ENCODE measurements at regions not wholly inside any gene's neighbourhood (a gene's known extent, or its start where the extent isn't known, plus 50 kb on each side); places are given as distances from the start of the nearest gene placed in this dataset.

DNA sequence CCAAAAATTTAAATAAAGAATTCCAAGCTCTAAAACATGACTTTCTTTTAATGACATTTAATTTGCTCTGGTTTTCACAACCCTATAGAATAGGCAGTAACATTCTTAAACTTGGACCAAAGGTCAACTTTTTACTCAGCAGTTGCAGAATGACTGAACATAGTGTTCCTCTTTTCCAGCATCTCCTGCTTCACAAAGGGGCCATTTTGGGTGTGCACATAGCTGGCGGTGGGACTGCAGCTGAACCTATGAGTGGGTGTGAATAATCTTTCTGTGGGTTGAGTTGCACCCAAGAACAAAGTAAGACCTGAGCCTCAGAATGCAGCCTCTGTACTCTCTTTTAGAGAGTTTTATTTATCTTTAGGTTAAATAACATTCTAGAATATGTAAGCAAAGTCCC, 96.9 kb upstream of the HAPLN1 start:
- no peaks in the 10 kb centered on the region for H3K27me3 ChIP-seq (ENCODE audit: low read length)
- H3K27ac ChIP-seq (ENCODE audit: low read length), result no peak overlapping the region
- ChIA-PET POLR2A (ENCODE audit: unreplicated experiment) (no interaction called here), CTCF (no interaction called here)
- H3K79me2 ChIP-seq (ENCODE audit: low read length), result no peaks in the 10 kb centered on the region
- no peak overlapping the region for H3K9ac ChIP-seq (ENCODE audit: low read length)
- DNase-seq (no peak), ATAC-seq (no peak)
- no peaks in the 10 kb centered on the region for H3F3A ChIP-seq (ENCODE audit: low read length, unreplicated experiment)
- BruUV-seq (replicated peaks), result no TSS peak
- H3K4me3 ChIP-seq (ENCODE audit: low read length), result no peak overlapping the region
- H3K9me2 ChIP-seq (replicated peaks; ENCODE audit: low read length), result no peaks in the 10 kb centered on the region
- no peaks in the 10 kb centered on the region for H4K20me1 ChIP-seq (ENCODE audit: low read length)
- H3K4me2 ChIP-seq (ENCODE audit: low read length), result no peak overlapping the region
- intact Hi-C loops (cut with micrococcal nuclease), result no loop called here
- H3K4me1 ChIP-seq (ENCODE audit: insufficient read depth, low read length), result no peaks in the 10 kb centered on the region
- no peaks in the 10 kb centered on the region for H3K9me3 ChIP-seq (ENCODE audit: low read length)
- no peaks in the 10 kb centered on the region for H3K36me3 ChIP-seq (ENCODE audit: low read depth, low read length)
- H2AFZ ChIP-seq (ENCODE audit: low read length), result no peak overlapping the region
- TF ChIP-seq, protein P1, sequence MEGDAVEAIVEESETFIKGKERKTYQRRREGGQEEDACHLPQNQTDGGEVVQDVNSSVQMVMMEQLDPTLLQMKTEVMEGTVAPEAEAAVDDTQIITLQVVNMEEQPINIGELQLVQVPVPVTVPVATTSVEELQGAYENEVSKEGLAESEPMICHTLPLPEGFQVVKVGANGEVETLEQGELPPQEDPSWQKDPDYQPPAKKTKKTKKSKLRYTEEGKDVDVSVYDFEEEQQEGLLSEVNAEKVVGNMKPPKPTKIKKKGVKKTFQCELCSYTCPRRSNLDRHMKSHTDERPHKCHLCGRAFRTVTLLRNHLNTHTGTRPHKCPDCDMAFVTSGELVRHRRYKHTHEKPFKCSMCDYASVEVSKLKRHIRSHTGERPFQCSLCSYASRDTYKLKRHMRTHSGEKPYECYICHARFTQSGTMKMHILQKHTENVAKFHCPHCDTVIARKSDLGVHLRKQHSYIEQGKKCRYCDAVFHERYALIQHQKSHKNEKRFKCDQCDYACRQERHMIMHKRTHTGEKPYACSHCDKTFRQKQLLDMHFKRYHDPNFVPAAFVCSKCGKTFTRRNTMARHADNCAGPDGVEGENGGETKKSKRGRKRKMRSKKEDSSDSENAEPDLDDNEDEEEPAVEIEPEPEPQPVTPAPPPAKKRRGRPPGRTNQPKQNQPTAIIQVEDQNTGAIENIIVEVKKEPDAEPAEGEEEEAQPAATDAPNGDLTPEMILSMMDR (conservative IDR thresholded peaks at IDR 0.05; ENCODE audit: low read depth, low read length), result no peak
- TF ChIP-seq EZH2phosphoT487 (IDR thresholded peaks at IDR 0.05; ENCODE audit: borderline replicate concordance, low read length) (no peak), EZH2 (IDR thresholded peaks at IDR 0.05; ENCODE audit: low read length, unreplicated experiment) (no peak)

DNA sequence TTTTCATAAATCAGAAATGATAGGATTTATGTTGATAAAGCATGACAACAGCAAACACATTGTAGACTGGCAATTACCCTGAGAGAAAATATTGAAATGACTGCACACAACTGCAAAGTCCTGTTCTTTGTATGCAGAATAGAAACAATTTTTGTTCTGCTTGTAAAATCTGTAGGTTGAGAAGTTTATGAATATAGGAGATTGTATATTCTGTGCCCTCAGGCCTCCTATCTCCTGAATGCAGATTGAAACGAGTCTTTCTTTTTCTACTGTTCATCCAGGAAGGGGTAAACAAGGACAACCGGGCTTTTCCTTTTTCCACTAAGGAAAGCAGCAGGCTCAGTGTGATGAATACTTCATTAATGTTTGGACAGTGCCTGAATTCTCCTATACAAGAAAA, 95.0 kb upstream of the HAPLN1 start:
- Histone ChIP-seq H3K9me3 (ENCODE audit: low read length) (no peaks in the 10 kb centered on the region), H3K36me3 (ENCODE audit: low read depth, low read length) (no peaks in the 10 kb centered on the region), H3F3A (ENCODE audit: low read length, unreplicated experiment) (no peaks in the 10 kb centered on the region), H3K79me2 (ENCODE audit: low read length) (no peaks in the 10 kb centered on the region), H3K9me2 (replicated peaks; ENCODE audit: low read length) (no peaks in the 10 kb centered on the region), H2AFZ (ENCODE audit: low read length) (no peak overlapping the region), H3K4me2 (ENCODE audit: low read length) (no peak overlapping the region), H4K20me1 (ENCODE audit: low read length) (no peaks in the 10 kb centered on the region), H3K9ac (ENCODE audit: low read length) (no peak overlapping the region), H3K27ac (ENCODE audit: low read length) (no peak overlapping the region), H3K27me3 (ENCODE audit: low read length) (no peaks in the 10 kb centered on the region), H3K4me3 (ENCODE audit: low read length) (no peak overlapping the region), H3K4me1 (ENCODE audit: insufficient read depth, low read length) (no peaks in the 10 kb centered on the region)
- DNase-seq (no peak), ATAC-seq (no peak)
- intact Hi-C loops (cut with micrococcal nuclease), result no loop called here
- TF ChIP-seq EZH2phosphoT487 (IDR thresholded peaks at IDR 0.05; ENCODE audit: borderline replicate concordance, low read length) (no peak), EZH2 (IDR thresholded peaks at IDR 0.05; ENCODE audit: low read length, unreplicated experiment) (no peak)
- TF ChIP-seq, protein P1 (conservative IDR thresholded peaks at IDR 0.05; ENCODE audit: low read depth, low read length), result no peak
- ChIA-PET CTCF (no interaction called here), POLR2A (ENCODE audit: unreplicated experiment) (no interaction called here)
- no TSS peak for BruUV-seq (replicated peaks)

DNA sequence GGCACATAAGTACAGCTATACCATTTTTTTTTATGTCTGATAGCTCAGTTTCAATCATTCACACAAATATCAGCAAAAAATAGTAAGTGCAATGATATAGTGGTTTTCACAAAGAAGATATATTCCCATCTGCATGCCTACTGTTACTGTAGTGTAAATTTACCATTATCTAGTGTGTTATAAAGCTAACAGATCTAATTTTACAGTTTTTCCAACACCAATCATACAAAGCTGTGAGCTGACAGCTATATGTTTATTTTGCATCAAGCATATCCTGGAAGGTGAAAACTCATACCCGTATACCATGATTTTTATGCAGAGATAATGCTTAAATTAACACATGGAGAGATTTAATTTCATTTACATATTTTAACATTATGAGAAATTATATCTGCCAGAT, 89.9 kb upstream of the HAPLN1 start:
- Histone ChIP-seq H3K27me3 (ENCODE audit: low read length) (no peaks in the 10 kb centered on the region), H3F3A (ENCODE audit: low read length, unreplicated experiment) (no peaks in the 10 kb centered on the region), H2AFZ (ENCODE audit: low read length) (no peak overlapping the region), H3K4me2 (ENCODE audit: low read length) (no peak overlapping the region), H3K9me2 (replicated peaks; ENCODE audit: low read length) (no peaks in the 10 kb centered on the region), H3K36me3 (ENCODE audit: low read depth, low read length) (no peaks in the 10 kb centered on the region), H3K27ac (ENCODE audit: low read length) (no peak overlapping the region), H3K9me3 (ENCODE audit: low read length) (no peaks in the 10 kb centered on the region), H3K4me1 (ENCODE audit: insufficient read depth, low read length) (no peaks in the 10 kb centered on the region), H3K9ac (ENCODE audit: low read length) (no peak overlapping the region), H3K4me3 (ENCODE audit: low read length) (no peak overlapping the region), H4K20me1 (ENCODE audit: low read length) (no peaks in the 10 kb centered on the region), H3K79me2 (ENCODE audit: low read length) (no peaks in the 10 kb centered on the region)
- ATAC-seq (no peak), DNase-seq (no peak)
- TF ChIP-seq, protein P1 (conservative IDR thresholded peaks at IDR 0.05; ENCODE audit: low read depth, low read length), result no peak
- TF ChIP-seq EZH2 (IDR thresholded peaks at IDR 0.05; ENCODE audit: low read length, unreplicated experiment) (no peak), EZH2phosphoT487 (IDR thresholded peaks at IDR 0.05; ENCODE audit: borderline replicate concordance, low read length) (no peak)
- BruUV-seq (replicated peaks), result no TSS peak
- intact Hi-C loops (cut with micrococcal nuclease), result no loop called here
- ChIA-PET POLR2A (ENCODE audit: unreplicated experiment) (no interaction called here), CTCF (no interaction called here)
